WI38 (cell line): ENCODE measurements at regions not wholly inside any gene's neighbourhood (a gene's known extent, or its start where the extent isn't known, plus 50 kb on each side); places are given as distances from the start of the nearest gene placed in this dataset.

Experiments used
- H3K4me3 ChIP-seq: 2 replicates; pipeline ENCODE4 v1.5.1; 2011; ENCODE audit warnings: low read depth, mild to moderate bottlenecking, control low read depth, low read length
- TF ChIP-seq, protein P1 (sequence below): IDR thresholded peaks from 2 replicates; pipeline ENCODE4 v1.5.1; 2012; ENCODE audit warnings: low read depth, mild to moderate bottlenecking, control low read depth, low read length

DNA sequence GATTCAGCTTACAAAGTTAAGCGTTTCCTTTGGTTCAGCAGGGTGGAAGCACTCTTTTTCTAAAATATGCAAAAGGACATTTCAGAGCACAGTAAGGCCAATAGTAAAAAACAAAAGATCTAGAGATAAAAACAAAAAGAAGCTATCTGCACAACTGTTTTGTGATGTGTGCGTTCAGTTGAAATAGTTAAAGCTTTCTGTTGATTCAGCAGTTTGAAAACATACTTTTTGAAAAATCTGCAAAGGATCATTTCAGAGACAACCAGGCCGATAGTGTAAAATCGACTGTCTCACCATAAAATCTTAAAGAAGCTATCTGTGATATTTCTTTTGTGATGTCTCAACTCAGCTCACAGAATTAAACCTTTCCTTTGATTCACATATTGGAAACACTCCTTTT, 300.0 kb upstream of the ALG10B start:
- TF ChIP-seq, protein P1, sequence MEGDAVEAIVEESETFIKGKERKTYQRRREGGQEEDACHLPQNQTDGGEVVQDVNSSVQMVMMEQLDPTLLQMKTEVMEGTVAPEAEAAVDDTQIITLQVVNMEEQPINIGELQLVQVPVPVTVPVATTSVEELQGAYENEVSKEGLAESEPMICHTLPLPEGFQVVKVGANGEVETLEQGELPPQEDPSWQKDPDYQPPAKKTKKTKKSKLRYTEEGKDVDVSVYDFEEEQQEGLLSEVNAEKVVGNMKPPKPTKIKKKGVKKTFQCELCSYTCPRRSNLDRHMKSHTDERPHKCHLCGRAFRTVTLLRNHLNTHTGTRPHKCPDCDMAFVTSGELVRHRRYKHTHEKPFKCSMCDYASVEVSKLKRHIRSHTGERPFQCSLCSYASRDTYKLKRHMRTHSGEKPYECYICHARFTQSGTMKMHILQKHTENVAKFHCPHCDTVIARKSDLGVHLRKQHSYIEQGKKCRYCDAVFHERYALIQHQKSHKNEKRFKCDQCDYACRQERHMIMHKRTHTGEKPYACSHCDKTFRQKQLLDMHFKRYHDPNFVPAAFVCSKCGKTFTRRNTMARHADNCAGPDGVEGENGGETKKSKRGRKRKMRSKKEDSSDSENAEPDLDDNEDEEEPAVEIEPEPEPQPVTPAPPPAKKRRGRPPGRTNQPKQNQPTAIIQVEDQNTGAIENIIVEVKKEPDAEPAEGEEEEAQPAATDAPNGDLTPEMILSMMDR: no peak
- no peak overlapping the region for H3K4me3 ChIP-seq

DNA sequence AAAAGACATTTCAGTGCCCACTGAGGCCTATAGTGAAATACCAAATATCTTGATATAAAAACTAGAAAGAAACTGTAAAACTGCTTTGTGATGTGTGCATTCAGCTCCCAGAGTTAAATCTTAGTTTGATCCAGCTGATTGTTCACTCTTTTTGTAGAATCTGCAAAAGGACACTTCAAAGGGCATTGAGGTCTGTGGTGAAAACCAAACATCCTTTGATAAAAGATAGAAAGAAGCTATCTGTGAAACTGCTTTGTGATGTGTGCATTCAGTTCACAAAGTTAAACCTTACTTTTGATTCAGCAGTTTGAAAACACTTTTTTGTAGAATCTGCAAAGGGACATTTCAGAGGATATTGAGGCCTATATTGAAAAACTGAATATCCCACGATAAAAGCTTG, 290.7 kb upstream of the ALG10B start:
- TF ChIP-seq, protein P1: no peak
- H3K4me3 ChIP-seq: no peak overlapping the region

DNA sequence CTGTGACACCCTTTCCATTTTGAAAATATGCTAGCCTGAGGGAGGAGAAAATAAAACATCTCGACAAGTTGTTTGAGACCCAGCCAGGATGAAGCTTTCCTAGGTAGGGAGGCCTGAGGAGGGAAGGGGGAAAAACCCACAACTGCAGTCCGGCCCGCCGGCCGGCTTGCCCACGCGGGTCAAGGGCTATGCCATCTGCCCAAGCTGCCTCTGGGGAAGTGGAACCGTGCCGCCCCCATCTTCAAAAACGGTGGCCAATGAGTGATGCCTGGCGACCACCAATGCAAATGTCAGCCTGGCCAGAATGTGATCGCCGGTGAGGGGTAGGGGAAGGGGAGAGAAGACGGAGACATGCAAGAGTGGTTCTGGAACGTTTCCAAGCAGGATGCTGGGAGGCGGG, 263.5 kb upstream of the ALG10B start:
- no peak overlapping the region for H3K4me3 ChIP-seq
- TF ChIP-seq, protein P1: no peak

DNA sequence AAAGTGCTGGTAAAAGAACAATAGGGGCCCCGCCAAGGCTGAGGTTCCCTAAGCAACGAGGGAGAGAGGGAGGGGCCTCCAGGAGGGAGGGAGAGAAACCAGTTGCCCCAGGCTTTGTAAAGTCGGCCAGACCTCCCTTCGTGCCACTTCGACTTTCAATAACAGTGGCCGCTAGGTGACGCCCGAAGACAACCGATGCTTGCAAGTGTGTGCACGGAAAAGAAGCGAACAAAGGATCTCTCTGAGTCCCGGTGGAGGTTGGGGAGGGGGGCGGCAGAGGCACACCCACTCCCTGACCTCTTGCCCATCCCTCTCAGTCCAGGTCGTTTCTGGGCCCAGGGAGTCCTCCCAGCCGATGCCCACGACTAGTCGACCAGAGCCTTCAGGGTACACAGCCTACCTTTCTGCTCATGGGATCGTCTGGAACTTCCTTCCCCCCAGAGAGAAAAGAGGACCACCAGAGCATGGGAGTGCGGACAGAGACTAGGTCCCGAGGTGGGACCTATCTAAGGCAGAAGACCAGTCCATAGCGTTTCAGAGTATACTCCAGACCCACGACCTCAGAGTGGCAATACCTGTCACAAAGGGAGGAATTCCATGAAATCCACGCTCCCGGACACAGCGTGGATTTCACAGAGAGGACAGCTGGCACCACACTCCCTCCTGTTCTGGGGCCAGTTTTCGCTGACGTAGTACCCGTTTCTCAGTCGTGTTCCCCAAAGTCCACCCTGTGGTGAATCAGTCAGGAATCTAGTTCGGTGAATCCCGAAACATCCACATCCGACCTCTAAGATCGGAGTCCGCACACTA, 262.7 kb upstream of the ALG10B start:
- H3K4me3 ChIP-seq: no peak overlapping the region
- TF ChIP-seq, protein P1: no peak

DNA sequence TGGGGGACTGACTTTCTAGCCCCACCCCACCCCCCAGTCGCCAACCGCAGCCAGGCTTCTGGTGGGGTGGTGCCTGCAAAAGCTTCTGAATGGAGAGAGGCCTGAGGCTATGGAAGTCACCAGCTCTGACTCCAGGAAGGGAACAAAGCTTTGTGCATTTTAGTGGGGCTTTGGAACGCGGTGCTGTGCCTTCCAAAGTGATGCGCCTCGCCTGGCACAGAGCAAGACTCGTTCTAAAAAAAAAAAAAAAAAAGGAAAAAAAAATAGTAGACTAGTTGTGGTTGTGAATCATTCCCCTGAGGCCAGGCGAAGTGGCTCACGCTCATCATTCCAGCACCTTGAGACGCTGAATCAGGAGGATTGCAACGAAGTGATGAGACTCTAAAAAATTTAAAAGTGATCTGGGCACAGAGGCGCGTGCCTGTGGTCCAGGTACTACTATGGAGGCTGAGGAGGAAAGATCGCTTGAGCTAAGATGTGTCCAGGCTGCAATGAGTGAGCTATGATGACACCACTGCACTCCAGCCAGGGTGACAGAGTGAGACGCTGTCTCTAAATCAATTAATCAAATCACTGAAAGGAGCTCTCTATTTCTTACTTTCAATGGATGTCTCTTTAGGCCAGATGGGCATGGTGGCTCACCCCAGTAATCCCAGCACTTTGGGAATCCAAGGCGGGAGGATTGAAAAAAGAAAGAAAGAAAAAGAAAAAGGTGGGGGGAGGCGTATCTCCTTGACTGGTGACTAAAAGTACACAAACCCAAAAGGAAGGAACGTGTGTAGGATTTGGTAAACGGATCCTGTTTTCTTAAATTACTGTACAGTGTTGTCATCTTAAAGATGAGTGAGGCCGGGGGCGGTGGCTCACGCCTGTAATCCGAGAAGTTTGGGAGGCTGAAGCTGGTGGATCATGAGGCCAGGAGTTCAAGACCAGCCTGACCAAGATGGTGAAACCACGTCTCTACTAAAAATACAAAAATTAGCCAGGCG, 259.6 kb upstream of the ALG10B start:
- TF ChIP-seq, protein P1: no peak
- no peak overlapping the region for H3K4me3 ChIP-seq

DNA sequence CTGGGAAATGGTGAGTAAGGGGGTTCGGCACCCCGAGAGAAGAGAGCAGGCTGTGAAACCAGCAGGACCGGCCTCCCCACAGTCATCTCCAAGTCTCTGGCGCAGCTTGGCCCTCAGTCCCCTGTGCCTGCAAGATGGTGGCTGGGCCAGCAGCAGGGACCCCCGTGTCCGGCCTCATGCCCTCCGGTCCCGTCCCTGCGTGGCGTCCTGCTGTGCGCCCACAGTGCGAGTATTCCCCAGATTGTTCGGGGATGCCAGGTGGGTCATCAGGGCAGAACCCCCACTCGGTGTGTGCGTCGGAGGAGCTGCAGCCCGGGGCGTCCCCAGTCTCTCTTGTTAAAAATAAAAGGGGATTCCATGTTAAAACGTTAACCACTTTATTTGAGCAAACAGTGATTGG, 216.9 kb upstream of the ALG10B start:
- TF ChIP-seq, protein P1: no peak
- no peak overlapping the region for H3K4me3 ChIP-seq

DNA sequence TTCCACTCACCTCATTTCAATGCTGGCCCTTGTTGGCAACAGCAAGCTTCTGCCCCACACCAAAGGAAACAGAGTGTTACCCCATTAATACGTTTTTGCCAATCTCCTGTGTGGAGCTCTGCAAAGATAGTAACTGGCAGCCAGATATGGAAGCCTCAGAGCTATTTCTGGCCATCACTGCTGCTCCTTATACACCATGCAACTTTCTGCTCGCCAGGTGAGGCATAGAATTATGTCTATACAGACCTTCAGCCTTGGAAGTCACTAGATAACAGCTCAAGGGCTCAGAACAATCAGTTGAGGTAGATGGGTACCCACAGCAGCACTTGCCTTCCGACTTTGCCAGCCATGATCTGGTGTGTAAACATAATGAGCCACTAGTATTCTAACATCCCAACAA, 214.8 kb upstream of the ALG10B start:
- no peak overlapping the region for H3K4me3 ChIP-seq
- TF ChIP-seq, protein P1: no peak
